CD4-positive, alpha-beta T cell (primary cell): ENCODE measurements at regions not wholly inside any gene's neighbourhood (a gene's known extent, or its start where the extent isn't known, plus 50 kb on each side); places are given as distances from the start of the nearest gene placed in this dataset.

Source experiments
- ATAC-seq: fragments of 200-7000 bp; cut with Tn5 transposase; one replicate; pipeline ENCODE4 v1.10.0; 2022; ENCODE audit warnings: mild to moderate bottlenecking; ENCODE audit not compliant: poor library complexity
- CTCF ChIA-PET: fragments of 350-600 bp; sonication (Branson Sonifier 250); formaldehyde crosslinking; loops from one replicate; lab custom pipeline; 2021; ENCODE audit warnings: antibody characterized with exemption, inconsistent platforms; lab: Charles Lee
- POLR2A ChIA-PET: fragments of 350-600 bp; sonication (Branson Sonifier 250); formaldehyde crosslinking; loops from one replicate; lab custom pipeline; 2021; ENCODE audit warnings: antibody characterized with exemption, inconsistent platforms; lab: Charles Lee
- DNase-seq, 14 experiments: peaks; one replicate each; pipeline ENCODE4 v3.0.0-alpha.2; 2013 to 2020; ENCODE audit warnings: mixed read lengths in 2 of 14
- H3K27ac ChIP-seq, 2 donors: one replicate each; pipeline versions ENCODE4 v1.5.1 to v1.7.0; 2013; ENCODE audit warnings: low read length in 2 of 2, low read depth in 1 of 2, mild to moderate bottlenecking in 1 of 2
- H3K27me3 ChIP-seq, 2 experiments: 1 replicate in 1 of 2; 2 replicates in 1 of 2; pipeline versions ENCODE4 v1.6.1 to v1.7.0; 2013; ENCODE audit warnings: low read length in 2 of 2, control low read depth in 1 of 2, mild to moderate bottlenecking in 1 of 2, moderate library complexity in 1 of 2; ENCODE audit not compliant: insufficient read depth in 2 of 2, control insufficient read depth in 1 of 2
- H3K36me3 ChIP-seq: one replicate; pipeline ENCODE4 v1.6.1; 2013; ENCODE audit warnings: low read length, control low read depth; ENCODE audit not compliant: insufficient read depth
- H3K4me1 ChIP-seq: one replicate; pipeline ENCODE4 v1.6.1; 2013; ENCODE audit warnings: low read length, control low read depth; ENCODE audit not compliant: insufficient read depth
- H3K4me3 ChIP-seq: one replicate; pipeline ENCODE4 v1.5.1; 2013; ENCODE audit warnings: mild to moderate bottlenecking, low read length, moderate library complexity
- H3K9me3 ChIP-seq, 2 experiments: 1 replicate in 1 of 2; 2 replicates in 1 of 2; pipeline versions ENCODE4 v1.6.1 to v1.7.0; 2013; ENCODE audit warnings: low read length in 2 of 2, mild to moderate bottlenecking in 2 of 2, control low read depth in 1 of 2, moderate library complexity in 1 of 2; ENCODE audit not compliant: control insufficient read depth in 1 of 2, insufficient read depth in 1 of 2
- H3K27ac Mint-ChIP-seq: one replicate; pipeline ENCODE4 v1.8.0; 2020; ENCODE audit warnings: mixed read lengths
- H3K27me3 Mint-ChIP-seq: one replicate; pipeline ENCODE4 v1.8.0; 2021; ENCODE audit warnings: mixed read lengths
- H3K36me3 Mint-ChIP-seq: one replicate; pipeline ENCODE4 v1.8.0; 2021; ENCODE audit warnings: low read depth, mixed read lengths
- H3K4me1 Mint-ChIP-seq: one replicate; pipeline ENCODE4 v1.8.0; 2021; ENCODE audit warnings: low read depth, mixed read lengths
- H3K4me3 Mint-ChIP-seq: one replicate; pipeline ENCODE4 v1.8.0; 2020; ENCODE audit warnings: mild to moderate bottlenecking, mixed read lengths
- H3K9me3 Mint-ChIP-seq: one replicate; pipeline ENCODE4 v1.8.0; 2020; ENCODE audit warnings: mixed read lengths
- intact Hi-C, 2 experiments: fragments of 100-400 bp; cut with DNase I in 1 of 2; cut with micrococcal nuclease in 1 of 2; formaldehyde crosslinking; loops; one replicate each; pipeline versions ENCODE4 v1.15.1 to v1.9.0; 2023 to 2025; cut with DNase I, micrococcal nuclease
- TF ChIP-seq, protein P1 (sequence below): fragments of 200-600 bp; IDR thresholded peaks from one replicate; pipeline ENCODE4 v1.8.0; 2022; ENCODE audit warnings: antibody characterized with exemption, mild to moderate bottlenecking

DNA sequence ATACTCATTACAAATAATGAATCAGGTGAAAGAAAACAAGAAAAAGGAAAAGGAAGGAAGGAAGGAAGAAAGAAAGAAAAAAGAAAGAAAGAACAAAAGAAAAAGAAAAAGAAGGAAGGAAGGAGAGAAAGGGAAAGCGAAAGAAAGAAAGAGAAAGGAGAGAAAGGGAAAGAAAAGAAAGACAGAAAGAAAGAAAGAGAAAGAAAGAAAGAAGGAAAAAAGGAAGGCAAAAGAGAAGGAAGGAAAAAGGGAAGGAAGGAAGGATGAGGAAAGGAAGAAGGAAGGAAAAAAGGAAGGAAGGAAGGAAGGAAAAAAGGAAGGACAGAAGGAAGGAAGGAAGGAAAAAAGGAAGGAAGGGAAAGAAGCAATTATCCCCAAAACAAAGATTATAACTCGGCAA lies 1460.4 kb upstream of the PIK3C3 start:
- Histone ChIP-seq H3K9me3 (peaks cover 0 to 7% of the 10 kb centered on the region in 2 experiments), H3K4me1 (no peaks in the 10 kb centered on the region), H3K36me3 (no peaks in the 10 kb centered on the region), H3K27ac (no peak overlapping the region), H3K4me3 (no peak overlapping the region), H3K27me3 (no peaks in the 10 kb centered on the region)
- H3K9me3 Mint-ChIP-seq = peaks cover 4% of the 10 kb centered on the region
- ATAC-seq = no peak
- H3K4me1 Mint-ChIP-seq = no peaks in the 10 kb centered on the region
- H3K36me3 Mint-ChIP-seq = no peaks in the 10 kb centered on the region
- ChIA-PET POLR2A (no interaction called here), CTCF (no interaction called here)
- H3K27me3 Mint-ChIP-seq = no peaks in the 10 kb centered on the region
- H3K4me3 Mint-ChIP-seq = no peak overlapping the region
- TF ChIP-seq, protein P1, sequence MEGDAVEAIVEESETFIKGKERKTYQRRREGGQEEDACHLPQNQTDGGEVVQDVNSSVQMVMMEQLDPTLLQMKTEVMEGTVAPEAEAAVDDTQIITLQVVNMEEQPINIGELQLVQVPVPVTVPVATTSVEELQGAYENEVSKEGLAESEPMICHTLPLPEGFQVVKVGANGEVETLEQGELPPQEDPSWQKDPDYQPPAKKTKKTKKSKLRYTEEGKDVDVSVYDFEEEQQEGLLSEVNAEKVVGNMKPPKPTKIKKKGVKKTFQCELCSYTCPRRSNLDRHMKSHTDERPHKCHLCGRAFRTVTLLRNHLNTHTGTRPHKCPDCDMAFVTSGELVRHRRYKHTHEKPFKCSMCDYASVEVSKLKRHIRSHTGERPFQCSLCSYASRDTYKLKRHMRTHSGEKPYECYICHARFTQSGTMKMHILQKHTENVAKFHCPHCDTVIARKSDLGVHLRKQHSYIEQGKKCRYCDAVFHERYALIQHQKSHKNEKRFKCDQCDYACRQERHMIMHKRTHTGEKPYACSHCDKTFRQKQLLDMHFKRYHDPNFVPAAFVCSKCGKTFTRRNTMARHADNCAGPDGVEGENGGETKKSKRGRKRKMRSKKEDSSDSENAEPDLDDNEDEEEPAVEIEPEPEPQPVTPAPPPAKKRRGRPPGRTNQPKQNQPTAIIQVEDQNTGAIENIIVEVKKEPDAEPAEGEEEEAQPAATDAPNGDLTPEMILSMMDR = no peak
- intact Hi-C loops = no loop called here
- DNase-seq = no peak
- no peak overlapping the region for H3K27ac Mint-ChIP-seq

DNA sequence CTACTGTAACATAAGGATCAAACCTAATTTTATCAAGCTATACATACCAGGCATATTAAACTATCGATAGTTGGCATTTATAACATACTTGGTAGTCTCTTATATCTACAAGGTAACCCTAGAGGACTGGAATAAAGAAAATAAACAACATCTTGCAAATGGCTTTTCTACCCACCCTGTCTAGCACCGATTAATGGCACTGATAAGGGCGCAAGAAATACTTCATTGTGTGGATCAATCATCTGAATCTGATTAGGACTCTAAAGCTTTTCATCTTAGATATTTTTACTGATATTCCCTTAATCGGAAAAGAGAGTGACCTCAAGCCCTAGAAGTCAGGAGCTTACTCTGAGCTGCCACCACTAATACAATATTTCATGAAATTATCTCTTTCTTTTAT lies 1461.7 kb upstream of the PIK3C3 start:
- no peaks in the 10 kb centered on the region for H3K36me3 Mint-ChIP-seq
- Histone ChIP-seq H3K36me3 (no peaks in the 10 kb centered on the region), H3K9me3 (peaks cover 0 to 7% of the 10 kb centered on the region in 2 experiments), H3K4me3 (no peak overlapping the region), H3K27ac (no peak overlapping the region), H3K27me3 (no peaks in the 10 kb centered on the region), H3K4me1 (no peaks in the 10 kb centered on the region)
- H3K4me1 Mint-ChIP-seq = no peaks in the 10 kb centered on the region
- no peak for DNase-seq
- CTCF ChIA-PET = no interaction called here
- peaks cover 5% of the 10 kb centered on the region for H3K9me3 Mint-ChIP-seq
- no peaks in the 10 kb centered on the region for H3K27me3 Mint-ChIP-seq
- ATAC-seq = no peak
- H3K27ac Mint-ChIP-seq = no peak overlapping the region
- intact Hi-C loops = no loop called here
- H3K4me3 Mint-ChIP-seq = no peak overlapping the region
- TF ChIP-seq, protein P1 = no peak
- POLR2A ChIA-PET = no interaction called here

- H3K36me3 ChIP-seq = no peaks in the 10 kb centered on the region
- no peaks in the 10 kb centered on the region for H3K27me3 Mint-ChIP-seq
- POLR2A ChIA-PET = no interaction called here
- H3K36me3 Mint-ChIP-seq = no peaks in the 10 kb centered on the region
- intact Hi-C loops = no loop called here
- no peak overlapping the region for H3K4me3 ChIP-seq
- peaks cover 0 to 3% of the 10 kb centered on the region in 2 experiments for H3K9me3 ChIP-seq
- no peaks in the 10 kb centered on the region for H3K27me3 ChIP-seq
- H3K4me1 Mint-ChIP-seq = no peaks in the 10 kb centered on the region
- H3K4me1 ChIP-seq = no peaks in the 10 kb centered on the region
- ATAC-seq = no peak
- CTCF ChIA-PET = no interaction called here
- TF ChIP-seq, protein P1 = no peak
- no peak overlapping the region for H3K4me3 Mint-ChIP-seq
- H3K27ac ChIP-seq = no peak overlapping the region
- H3K9me3 Mint-ChIP-seq = peaks cover 5% of the 10 kb centered on the region
- no peak overlapping the region for H3K27ac Mint-ChIP-seq
- no peak for DNase-seq
These were observed 1465.7 kb upstream of the PIK3C3 start for GRCh38 chr18:40489301-40489700.
